K562 (cell line): ENCODE measurements at regions not wholly inside any gene's neighbourhood (a gene's known extent, or its start where the extent isn't known, plus 50 kb on each side); places are given as distances from the start of the nearest gene placed in this dataset.

Experiments used
- ATAC-seq: fragments of 200-7000 bp; cut with Tn5 transposase; 3 replicates; pipeline ENCODE4 v1.9.1; 2020; ENCODE audit warnings: moderate library complexity
- BruUV-seq: library from RNA; stranded (reverse); fragments of 400-500 nt; replicated peaks from 2 replicates; lab custom pipeline; 2021; lab: Mats Ljungman, UMichigan
- CTCF ChIA-PET: fragments of 300-600 bp; formaldehyde crosslinking; extraction: SDS; loops from one replicate; lab custom pipeline; 2021; ENCODE audit warnings: low intra/inter-chr PET ratio; lab: Yijun Ruan, JAX
- POLR2A ChIA-PET: fragments of 300-600, 350-650 bp; sonication (Branson Sonifier 250); formaldehyde crosslinking; extraction: SDS; loops from one replicate; lab custom pipeline; 2021; ENCODE audit warnings: antibody characterized with exemption, inconsistent platforms; lab: Yijun Ruan, JAX
- DNase-seq, 4 experiments: peaks; one replicate each; pipeline versions ENCODE4 v3.0.0 to v3.0.0-alpha.2; 2011 to 2018; ENCODE audit warnings: low spot score in 3 of 4, mixed read lengths in 3 of 4; ENCODE audit errors: extremely low read depth in 1 of 4
- FAIRE-seq: peaks from 2 replicates; lab custom pipeline; 2011; peaks lifted over from hg19 to GRCh38; lab: Jason Lieb, UNC
- H2AFZ ChIP-seq: 2 replicates; pipeline ENCODE4 v1.6.0; 2011; ENCODE audit warnings: low read depth, low read length, control low read depth, inconsistent platforms
- H3K27ac ChIP-seq: fragments of 200-600 bp; 3 replicates; pipeline ENCODE4 v1.8.0; 2011; ENCODE audit warnings: low read depth, mild to moderate bottlenecking, control low read depth, inconsistent platforms, low read length, moderate library complexity, mixed read lengths; ENCODE audit errors: extremely low read depth
- H3K27me3 ChIP-seq, 2 experiments: fragments of 300-600 bp in 1 of 2; 2 replicates in 1 of 2; 3 replicates in 1 of 2; pipeline versions ENCODE4 v1.6.0 to v1.8.0; 2011; ENCODE audit warnings: inconsistent platforms in 2 of 2, low read length in 2 of 2, mild to moderate bottlenecking in 1 of 2, mixed read lengths in 1 of 2, moderate library complexity in 1 of 2; ENCODE audit not compliant: control insufficient read depth in 2 of 2, insufficient read depth in 2 of 2
- H3K36me3 ChIP-seq: fragments of 300-600 bp; 3 replicates; pipeline ENCODE4 v1.8.0; 2011; ENCODE audit warnings: mild to moderate bottlenecking, low read length, inconsistent platforms; ENCODE audit not compliant: control insufficient read depth, insufficient read depth
- H3K4me1 ChIP-seq, 2 experiments: fragments of 200-600 bp in 1 of 2; replicated peaks in 1 of 2; 2 replicates in 1 of 2; 3 replicates in 1 of 2; pipeline versions ENCODE4 v1.5.1 to v1.8.0; 2011; ENCODE audit warnings: inconsistent platforms in 2 of 2, low read length in 2 of 2, mild to moderate bottlenecking in 1 of 2, mixed read lengths in 1 of 2, moderate library complexity in 1 of 2; ENCODE audit not compliant: control insufficient read depth in 2 of 2, insufficient read depth in 2 of 2
- H3K4me2 ChIP-seq: 2 replicates; pipeline ENCODE4 v1.6.1; 2011; ENCODE audit warnings: low read length, control low read depth, inconsistent platforms, mixed read lengths; ENCODE audit not compliant: insufficient read depth
- H3K4me3 ChIP-seq: fragments of 200-600 bp; sonication (generic), shearing (Covaris generic); 2 replicates; pipeline ENCODE4 v1.5.1; 2016; ENCODE audit warnings: control low read depth, inconsistent platforms
- H3K79me2 ChIP-seq: fragments of 200-600 bp; 3 replicates; pipeline ENCODE4 v1.8.0; 2011; ENCODE audit warnings: low read length, inconsistent platforms; ENCODE audit not compliant: control insufficient read depth, insufficient read depth
- H3K9ac ChIP-seq, 2 experiments: 2 replicates each; pipeline versions ENCODE4 v1.6.0 to v1.6.1; 2011; ENCODE audit warnings: low read depth in 2 of 2, low read length in 2 of 2, control low read depth in 1 of 2, inconsistent platforms in 1 of 2, mild to moderate bottlenecking in 1 of 2, mixed read lengths in 1 of 2; ENCODE audit not compliant: insufficient read depth in 1 of 2
- H3K9me1 ChIP-seq: one replicate; pipeline ENCODE4 v1.6.0; 2011; ENCODE audit warnings: inconsistent platforms, mild to moderate bottlenecking, low read length, moderate library complexity; ENCODE audit not compliant: control insufficient read depth, insufficient read depth
- H3K9me3 ChIP-seq: replicated peaks from 2 replicates; pipeline ENCODE4 v1.5.1; 2011; ENCODE audit warnings: low read depth, low read length, inconsistent platforms; ENCODE audit not compliant: control insufficient read depth, insufficient read depth
- H4K20me1 ChIP-seq: replicated peaks from 2 replicates; pipeline ENCODE4 v1.6.1; 2011; ENCODE audit warnings: low read length, inconsistent platforms, mixed read lengths; ENCODE audit not compliant: control insufficient read depth, insufficient read depth
- BCL6 ChIP-seq: fragments of 250-450 bp; sonication (Bioruptor Pico); IDR thresholded peaks from 2 replicates; pipeline ENCODE4 v1.4.0; 2020
- CC2D1A ChIP-seq: fragments of 450-650 bp; IDR thresholded peaks from 2 replicates; pipeline ENCODE4 v1.6.1; 2017; ENCODE audit warnings: mild to moderate bottlenecking
- GMEB1 ChIP-seq: fragments of 250-450 bp; sonication (Bioruptor Pico); IDR thresholded peaks from 2 replicates; pipeline ENCODE4 v1.4.0; 2020; ENCODE audit warnings: mild to moderate bottlenecking
- MTA2 ChIP-seq: fragments of 450-650 bp; IDR thresholded peaks from 2 replicates; pipeline ENCODE4 v1.6.1; 2016; ENCODE audit warnings: low read depth
- NELFE ChIP-seq: IDR thresholded peaks from 2 replicates; pipeline ENCODE4 v1.6.1; 2011; ENCODE audit warnings: mild to moderate bottlenecking; ENCODE audit not compliant: insufficient read depth, insufficient read length
- SRSF1 ChIP-seq: fragments of 200-400 bp; formaldehyde crosslinking; IDR thresholded peaks from 2 replicates; pipeline ENCODE4 v1.6.1; 2017; ENCODE audit warnings: mild to moderate bottlenecking, low read depth, low read length, moderate library complexity
- USF1 ChIP-seq: sonication (generic); formaldehyde crosslinking; IDR thresholded peaks from 2 replicates; pipeline ENCODE4 v1.9.0; 2022; ENCODE audit warnings: mild to moderate bottlenecking, missing genetic modification reagents
- ZNF143 ChIP-seq: sonication (generic); formaldehyde crosslinking; IDR thresholded peaks from 2 replicates; pipeline ENCODE4 v1.9.0; 2022; ENCODE audit warnings: mild to moderate bottlenecking, missing genetic modification reagents
- ZNF165 ChIP-seq: fragments of 250-450 bp; sonication (Bioruptor Pico); IDR thresholded peaks from 2 replicates; pipeline ENCODE4 v1.4.0; 2020; ENCODE audit warnings: borderline replicate concordance
- ZNF174 ChIP-seq: fragments of 250-450 bp; sonication (Bioruptor Pico); IDR thresholded peaks from 2 replicates; pipeline ENCODE4 v1.4.0; 2020; ENCODE audit warnings: mild to moderate bottlenecking
- ZNF232 ChIP-seq: sonication (generic); formaldehyde crosslinking; IDR thresholded peaks from 2 replicates; pipeline ENCODE4 v1.8.0; 2022; ENCODE audit warnings: mild to moderate bottlenecking, missing genetic modification reagents
- ZNF584 ChIP-seq: fragments of 200-800 bp; sonication (Bioruptor generic); IDR thresholded peaks from 2 replicates; pipeline ENCODE4 v1.6.1; 2016; ENCODE audit warnings: low read depth, mild to moderate bottlenecking, missing genetic modification characterization, missing compliant biosample characterization
- WGBS: fragments of 100-300 bp; shearing (Covaris generic); methylation state at CpG from one replicate; pipeline ENCODE4 v1.1.6; 2016; ENCODE audit warnings: low coverage, mixed read lengths; ENCODE audit not compliant: insufficient coverage; ENCODE audit errors: missing lambda C conversion rate; 5-methylcytosine and 5-hydroxymethylcytosine counted together
- in situ Hi-C: fragments of 300-500 bp; cut with MboI; formaldehyde crosslinking; loops from 4 replicates; pipeline ENCODE4 v1.15.0; 2018; ENCODE audit warnings: inconsistent platforms, mixed read lengths
- intact Hi-C: fragments of 100-400 bp; cut with micrococcal nuclease; formaldehyde crosslinking; loops from 2 replicates; pipeline ENCODE4 v1.14.2; 2022
- TF ChIP-seq, protein P1 (sequence below): fragments of 250-450 bp; sonication (Bioruptor Pico); IDR thresholded peaks from 2 replicates; pipeline ENCODE4 v1.4.0; 2020; ENCODE audit warnings: mild to moderate bottlenecking, moderate library complexity, borderline replicate concordance
- TF ChIP-seq, protein P2 (sequence below): fragments of 250-450 bp; sonication (Bioruptor Pico); IDR thresholded peaks from 2 replicates; pipeline ENCODE4 v1.8.0; 2021; ENCODE audit warnings: moderate library complexity, mild to moderate bottlenecking, inconsistent platforms
- TF ChIP-seq, protein P3 (sequence below): fragments of 450-650 bp; formaldehyde crosslinking; IDR thresholded peaks from 2 replicates; pipeline ENCODE4 v1.4.0; 2020; ENCODE audit warnings: mild to moderate bottlenecking, moderate library complexity
- TF ChIP-seq, protein P4 (sequence below): fragments of 250-450 bp; sonication (Bioruptor Pico); IDR thresholded peaks from 2 replicates; pipeline ENCODE4 v1.4.0; 2020; ENCODE audit warnings: borderline replicate concordance

DNA sequence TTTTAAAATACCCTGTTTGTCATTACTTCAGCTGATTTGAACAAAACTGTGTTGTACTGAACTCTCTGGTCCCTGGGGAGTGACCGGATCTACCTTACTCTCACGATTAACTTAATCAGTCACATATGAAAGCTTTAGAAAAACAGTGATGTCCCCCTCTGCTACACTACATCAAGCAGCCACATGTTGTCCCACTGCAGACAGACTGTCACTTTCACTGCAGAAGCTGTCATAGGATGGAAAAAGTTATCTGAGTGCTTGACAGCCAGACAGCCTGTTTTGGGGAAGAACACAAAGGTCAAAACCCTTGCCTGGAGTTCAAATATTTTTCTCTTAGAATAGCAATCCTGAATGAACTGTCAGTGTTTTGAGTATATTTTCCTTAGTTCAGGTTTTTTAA, 546.4 kb downstream of the DTWD2 start:
- no peaks in the 10 kb centered on the region for H3K4me1 ChIP-seq
- ChIA-PET CTCF (no interaction called here), POLR2A (no interaction called here)
- no peak overlapping the region for H3K27ac ChIP-seq
- H3K9me3 ChIP-seq, result no peaks in the 10 kb centered on the region; the same call in none of the 2 replicates
- no peaks in the 10 kb centered on the region for H4K20me1 ChIP-seq
- no peaks in the 10 kb centered on the region for H3K27me3 ChIP-seq
- H3K4me3 ChIP-seq, result no peak overlapping the region
- no peaks in the 10 kb centered on the region for H3K9me1 ChIP-seq
- WGBS, result 3% methylated on average over 2 of the region's 2 CpGs
- no TSS peak for BruUV-seq
- H3K9ac ChIP-seq, result no peak overlapping the region
- in situ Hi-C loops, result no loop called here
- H2AFZ ChIP-seq, result no peak overlapping the region
- FAIRE-seq, result no peak
- intact Hi-C loops, result no loop called here
- no peaks in the 10 kb centered on the region for H3K36me3 ChIP-seq
- no peak for ATAC-seq
- no peak overlapping the region for H3K4me2 ChIP-seq
- H3K79me2 ChIP-seq, result no peaks in the 10 kb centered on the region
- no peak for DNase-seq
- TF ChIP-seq ZNF584 (no peak), ZNF174 (CRISPR knock-in tag) (no peak), MTA2 (no peak), SRSF1 (no peak), CC2D1A (no peak), BCL6 (no peak), USF1 (no peak), ZNF143 (CRISPR knock-in tag) (no peak), ZNF165 (no peak), NELFE (no peak), ZNF232 (CRISPR knock-in tag) (no peak), GMEB1 (CRISPR knock-in tag) (no peak)
- TF ChIP-seq, protein P1, sequence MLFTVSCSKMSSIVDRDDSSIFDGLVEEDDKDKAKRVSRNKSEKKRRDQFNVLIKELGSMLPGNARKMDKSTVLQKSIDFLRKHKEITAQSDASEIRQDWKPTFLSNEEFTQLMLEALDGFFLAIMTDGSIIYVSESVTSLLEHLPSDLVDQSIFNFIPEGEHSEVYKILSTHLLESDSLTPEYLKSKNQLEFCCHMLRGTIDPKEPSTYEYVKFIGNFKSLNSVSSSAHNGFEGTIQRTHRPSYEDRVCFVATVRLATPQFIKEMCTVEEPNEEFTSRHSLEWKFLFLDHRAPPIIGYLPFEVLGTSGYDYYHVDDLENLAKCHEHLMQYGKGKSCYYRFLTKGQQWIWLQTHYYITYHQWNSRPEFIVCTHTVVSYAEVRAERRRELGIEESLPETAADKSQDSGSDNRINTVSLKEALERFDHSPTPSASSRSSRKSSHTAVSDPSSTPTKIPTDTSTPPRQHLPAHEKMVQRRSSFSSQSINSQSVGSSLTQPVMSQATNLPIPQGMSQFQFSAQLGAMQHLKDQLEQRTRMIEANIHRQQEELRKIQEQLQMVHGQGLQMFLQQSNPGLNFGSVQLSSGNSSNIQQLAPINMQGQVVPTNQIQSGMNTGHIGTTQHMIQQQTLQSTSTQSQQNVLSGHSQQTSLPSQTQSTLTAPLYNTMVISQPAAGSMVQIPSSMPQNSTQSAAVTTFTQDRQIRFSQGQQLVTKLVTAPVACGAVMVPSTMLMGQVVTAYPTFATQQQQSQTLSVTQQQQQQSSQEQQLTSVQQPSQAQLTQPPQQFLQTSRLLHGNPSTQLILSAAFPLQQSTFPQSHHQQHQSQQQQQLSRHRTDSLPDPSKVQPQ (CRISPR knock-in tag), result no peak
- TF ChIP-seq, protein P2, sequence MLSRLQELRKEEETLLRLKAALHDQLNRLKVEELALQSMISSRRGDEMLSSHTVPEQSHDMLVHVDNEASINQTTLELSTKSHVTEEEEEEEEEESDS (CRISPR knock-in tag), result no peak
- TF ChIP-seq, protein P3, sequence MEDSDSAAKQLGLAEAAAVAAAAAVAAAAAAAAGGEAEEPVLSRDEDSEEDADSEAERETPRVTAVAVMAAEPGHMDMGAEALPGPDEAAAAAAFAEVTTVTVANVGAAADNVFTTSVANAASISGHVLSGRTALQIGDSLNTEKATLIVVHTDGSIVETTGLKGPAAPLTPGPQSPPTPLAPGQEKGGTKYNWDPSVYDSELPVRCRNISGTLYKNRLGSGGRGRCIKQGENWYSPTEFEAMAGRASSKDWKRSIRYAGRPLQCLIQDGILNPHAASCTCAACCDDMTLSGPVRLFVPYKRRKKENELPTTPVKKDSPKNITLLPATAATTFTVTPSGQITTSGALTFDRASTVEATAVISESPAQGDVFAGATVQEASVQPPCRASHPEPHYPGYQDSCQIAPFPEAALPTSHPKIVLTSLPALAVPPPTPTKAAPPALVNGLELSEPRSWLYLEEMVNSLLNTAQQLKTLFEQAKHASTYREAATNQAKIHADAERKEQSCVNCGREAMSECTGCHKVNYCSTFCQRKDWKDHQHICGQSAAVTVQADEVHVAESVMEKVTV (CRISPR knock-in tag), result no peak
- TF ChIP-seq, protein P4, sequence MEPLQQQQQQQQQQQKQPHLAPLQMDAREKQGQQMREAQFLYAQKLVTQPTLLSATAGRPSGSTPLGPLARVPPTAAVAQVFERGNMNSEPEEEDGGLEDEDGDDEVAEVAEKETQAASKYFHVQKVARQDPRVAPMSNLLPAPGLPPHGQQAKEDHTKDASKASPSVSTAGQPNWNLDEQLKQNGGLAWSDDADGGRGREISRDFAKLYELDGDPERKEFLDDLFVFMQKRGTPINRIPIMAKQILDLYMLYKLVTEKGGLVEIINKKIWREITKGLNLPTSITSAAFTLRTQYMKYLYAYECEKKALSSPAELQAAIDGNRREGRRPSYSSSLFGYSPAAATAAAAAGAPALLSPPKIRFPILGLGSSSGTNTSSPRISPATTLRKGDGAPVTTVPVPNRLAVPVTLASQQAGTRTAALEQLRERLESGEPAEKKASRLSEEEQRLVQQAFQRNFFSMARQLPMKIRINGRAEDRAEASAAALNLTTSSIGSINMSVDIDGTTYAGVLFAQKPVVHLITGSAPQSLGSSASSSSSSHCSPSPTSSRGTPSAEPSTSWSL (CRISPR knock-in tag), result no peak
